Uterus (tissue), 3 donors: ENCODE measurements at regions not wholly inside any gene's neighbourhood (a gene's known extent, or its start where the extent isn't known, plus 50 kb on each side); places are given as distances from the start of the nearest gene placed in this dataset.

ENCODE experiments used
- DNase-seq, 2 donors: peaks; one replicate each; pipeline ENCODE4 v3.0.0-alpha.2; 2019 to 2020
- H3K27ac ChIP-seq, 2 donors: fragments of 200-600 bp; sonication (generic); 1 replicate in 1 of 2; 2 replicates in 1 of 2; pipeline ENCODE4 v1.5.1; 2016 to 2018
- H3K27me3 ChIP-seq, 2 donors: fragments of 200-600 bp; sonication (generic); one replicate each; pipeline ENCODE4 v1.5.1; 2018 to 2019; ENCODE audit warnings: control low read depth in 1 of 2
- H3K36me3 ChIP-seq, 2 donors: fragments of 200-600 bp; sonication (generic); one replicate each; pipeline ENCODE4 v1.5.1; 2019; ENCODE audit warnings: control low read depth in 1 of 2
- H3K4me1 ChIP-seq, 2 donors: fragments of 200-600 bp; sonication (generic); one replicate each; pipeline ENCODE4 v1.5.1; 2018 to 2019; ENCODE audit warnings: control low read depth in 1 of 2
- H3K4me3 ChIP-seq, 2 donors: fragments of 200-600 bp; sonication (generic); 1 replicate in 1 of 2; 2 replicates in 1 of 2; pipeline ENCODE4 v1.5.1; 2018 to 2019; ENCODE audit warnings: mild to moderate bottlenecking in 1 of 2
- H3K9me3 ChIP-seq, 2 donors: fragments of 200-600 bp; sonication (generic); one replicate each; pipeline ENCODE4 v1.5.1; 2019; ENCODE audit warnings: control low read depth in 1 of 2
- POLR2A ChIP-seq, 2 donors: fragments of 450-650 bp; IDR thresholded peaks; one replicate each; pipeline ENCODE4 v1.6.1; 2016; ENCODE audit warnings: antibody characterized with exemption in 2 of 2, mild to moderate bottlenecking in 1 of 2, moderate library complexity in 1 of 2
- intact Hi-C: fragments of 100-400 bp; cut with DNase I; formaldehyde crosslinking; loops from one replicate; pipeline ENCODE4 v1.15.1; 2023; ENCODE audit warnings: low total_unique reads
- TF ChIP-seq, protein P1 (sequence below), 4 experiments: fragments of 200-600 bp in 2 of 4; fragments of 450-650 bp in 2 of 4; sonication (generic) in 2 of 4; IDR thresholded peaks; one replicate each; pipeline ENCODE4 v1.5.1; 2016 to 2019; ENCODE audit warnings: antibody characterized with exemption in 4 of 4, mild to moderate bottlenecking in 2 of 4, moderate library complexity in 1 of 4
- donor health status: DM: yes; HTN: yes; CAD: no.

- TF ChIP-seq, protein P1, sequence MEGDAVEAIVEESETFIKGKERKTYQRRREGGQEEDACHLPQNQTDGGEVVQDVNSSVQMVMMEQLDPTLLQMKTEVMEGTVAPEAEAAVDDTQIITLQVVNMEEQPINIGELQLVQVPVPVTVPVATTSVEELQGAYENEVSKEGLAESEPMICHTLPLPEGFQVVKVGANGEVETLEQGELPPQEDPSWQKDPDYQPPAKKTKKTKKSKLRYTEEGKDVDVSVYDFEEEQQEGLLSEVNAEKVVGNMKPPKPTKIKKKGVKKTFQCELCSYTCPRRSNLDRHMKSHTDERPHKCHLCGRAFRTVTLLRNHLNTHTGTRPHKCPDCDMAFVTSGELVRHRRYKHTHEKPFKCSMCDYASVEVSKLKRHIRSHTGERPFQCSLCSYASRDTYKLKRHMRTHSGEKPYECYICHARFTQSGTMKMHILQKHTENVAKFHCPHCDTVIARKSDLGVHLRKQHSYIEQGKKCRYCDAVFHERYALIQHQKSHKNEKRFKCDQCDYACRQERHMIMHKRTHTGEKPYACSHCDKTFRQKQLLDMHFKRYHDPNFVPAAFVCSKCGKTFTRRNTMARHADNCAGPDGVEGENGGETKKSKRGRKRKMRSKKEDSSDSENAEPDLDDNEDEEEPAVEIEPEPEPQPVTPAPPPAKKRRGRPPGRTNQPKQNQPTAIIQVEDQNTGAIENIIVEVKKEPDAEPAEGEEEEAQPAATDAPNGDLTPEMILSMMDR (IDR thresholded peaks at IDR 0.05), result no peak
- no peak for TF ChIP-seq POLR2A (IDR thresholded peaks at IDR 0.05)
- no peak for DNase-seq
Measured at GRCh38 chr18:50506362-50506761, 53.5 kb upstream of the MAPK4 start.

DNA sequence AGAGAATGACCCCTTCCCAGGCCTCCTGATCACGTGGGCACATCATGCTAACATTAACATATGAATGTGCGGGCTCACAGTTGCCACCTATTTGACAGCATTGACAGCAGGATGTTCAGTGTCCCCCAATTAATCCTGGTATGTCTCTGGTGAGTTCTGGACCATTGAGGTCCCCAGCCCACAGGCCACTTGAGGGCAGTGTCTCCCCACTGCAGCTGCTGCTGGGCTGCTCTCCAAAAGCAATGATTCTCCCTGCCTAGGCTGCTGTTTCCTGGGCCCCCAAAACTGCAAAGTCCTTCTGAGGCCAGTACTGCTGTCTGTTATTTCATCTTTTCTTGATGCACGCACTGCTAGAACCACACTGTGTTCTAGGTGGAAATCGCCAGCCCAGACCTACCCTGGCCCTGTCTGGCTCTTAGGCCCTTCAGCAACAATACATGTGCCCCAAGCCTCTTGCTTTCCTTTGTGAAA, 52.7 kb upstream of the MAPK4 start:
- intact Hi-C loops, result no loop called here
- H3K4me3 ChIP-seq, result no peak overlapping the region
- no peaks in the 10 kb centered on the region for H3K27me3 ChIP-seq
- no peaks in the 10 kb centered on the region for H3K9me3 ChIP-seq
- no peak for TF ChIP-seq POLR2A (IDR thresholded peaks at IDR 0.05)
- TF ChIP-seq, protein P1 (IDR thresholded peaks at IDR 0.05), result peak in 1 of 4 experiments; percentile 38
- DNase-seq, result peak in 1 of 2 donors; percentile 16
- H3K4me1 ChIP-seq, result no peaks in the 10 kb centered on the region
- no peaks in the 10 kb centered on the region for H3K36me3 ChIP-seq
- H3K27ac ChIP-seq, result no peak overlapping the region

More at GRCh38 chr18:50506362-50506761, 53.5 kb upstream of the MAPK4 start:
- intact Hi-C loops, result no loop called here
- no peak overlapping the region for H3K4me3 ChIP-seq
- no peaks in the 10 kb centered on the region for H3K4me1 ChIP-seq
- H3K27me3 ChIP-seq, result no peaks in the 10 kb centered on the region
- H3K9me3 ChIP-seq, result no peaks in the 10 kb centered on the region
- H3K36me3 ChIP-seq, result no peaks in the 10 kb centered on the region
- no peak overlapping the region for H3K27ac ChIP-seq

DNA sequence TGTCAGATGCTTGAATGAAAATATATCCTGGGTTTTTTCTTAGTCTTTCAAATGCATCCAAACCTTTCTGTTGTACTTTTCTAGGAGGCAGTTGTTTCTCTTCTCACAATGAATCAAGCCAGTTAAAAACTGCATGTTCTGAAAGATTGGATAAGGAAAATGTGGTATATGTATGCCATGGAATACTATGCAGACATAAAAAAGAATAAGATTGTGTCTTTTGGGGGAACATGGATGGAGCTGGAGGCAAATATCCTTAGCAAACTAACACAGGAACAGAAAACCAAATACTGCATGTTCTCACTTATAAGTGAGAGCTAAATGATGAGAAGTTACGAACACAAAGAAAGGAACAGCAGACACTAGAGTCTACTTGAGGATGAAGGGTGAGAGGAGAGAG, 51.7 kb upstream of the MAPK4 start:
- no peaks in the 10 kb centered on the region for H3K36me3 ChIP-seq
- no peak overlapping the region for H3K27ac ChIP-seq
- DNase-seq, result no peak
- H3K27me3 ChIP-seq, result no peaks in the 10 kb centered on the region
- no peak overlapping the region for H3K4me3 ChIP-seq
- TF ChIP-seq POLR2A (IDR thresholded peaks at IDR 0.05), result no peak
- TF ChIP-seq, protein P1 (IDR thresholded peaks at IDR 0.05), result no peak
- no peaks in the 10 kb centered on the region for H3K4me1 ChIP-seq
- H3K9me3 ChIP-seq, result no peaks in the 10 kb centered on the region
- intact Hi-C loops, result no loop called here

DNA sequence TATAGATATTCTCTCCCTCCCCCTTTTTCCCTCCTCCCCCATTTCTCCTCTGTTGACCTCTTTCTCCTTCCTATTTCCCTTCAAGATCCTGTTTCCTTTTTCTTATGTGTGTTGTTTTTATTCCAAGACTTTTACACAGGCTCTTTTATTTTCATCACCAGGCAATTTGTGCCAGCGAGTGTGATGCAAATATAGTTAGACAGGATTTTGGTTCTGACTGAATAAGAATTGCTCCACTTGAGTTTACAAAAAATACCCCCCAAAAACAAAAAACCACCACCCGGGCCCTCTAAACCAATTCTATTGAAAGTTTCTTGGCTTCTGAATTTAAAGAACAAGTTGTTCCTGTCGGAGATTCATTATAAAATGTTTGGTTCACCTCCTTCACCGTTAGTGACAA, 50.9 kb upstream of the MAPK4 start:
- no peak for DNase-seq
- no peak for TF ChIP-seq POLR2A (IDR thresholded peaks at IDR 0.05)
- TF ChIP-seq, protein P1 (IDR thresholded peaks at IDR 0.05), result no peak
- no peak overlapping the region for H3K4me3 ChIP-seq
- intact Hi-C loops, result no loop called here
- H3K36me3 ChIP-seq, result no peaks in the 10 kb centered on the region
- H3K27ac ChIP-seq, result no peak overlapping the region
- no peaks in the 10 kb centered on the region for H3K4me1 ChIP-seq
- no peaks in the 10 kb centered on the region for H3K9me3 ChIP-seq
- no peaks in the 10 kb centered on the region for H3K27me3 ChIP-seq
